Body of pancreas (tissue), 4 donors: ENCODE measurements at regions not wholly inside any gene's neighbourhood (a gene's known extent, or its start where the extent isn't known, plus 50 kb on each side); places are given as distances from the start of the nearest gene placed in this dataset.

Source experiments
- POLR2A ChIP-seq, 3 donors: fragments of 450-650 bp; IDR thresholded peaks; one replicate each; pipeline ENCODE4 v1.6.1; 2016; ENCODE audit warnings: antibody characterized with exemption in 3 of 3, mild to moderate bottlenecking in 2 of 3
- TF ChIP-seq, protein P1 (sequence below), 7 experiments: fragments of 450-650 bp in 4 of 7; fragments of 200-600 bp in 3 of 7; sonication (generic) in 3 of 7; IDR thresholded peaks; one replicate each; pipeline ENCODE4 v1.5.1; 2016 to 2019; ENCODE audit warnings: antibody characterized with exemption in 7 of 7

DNA sequence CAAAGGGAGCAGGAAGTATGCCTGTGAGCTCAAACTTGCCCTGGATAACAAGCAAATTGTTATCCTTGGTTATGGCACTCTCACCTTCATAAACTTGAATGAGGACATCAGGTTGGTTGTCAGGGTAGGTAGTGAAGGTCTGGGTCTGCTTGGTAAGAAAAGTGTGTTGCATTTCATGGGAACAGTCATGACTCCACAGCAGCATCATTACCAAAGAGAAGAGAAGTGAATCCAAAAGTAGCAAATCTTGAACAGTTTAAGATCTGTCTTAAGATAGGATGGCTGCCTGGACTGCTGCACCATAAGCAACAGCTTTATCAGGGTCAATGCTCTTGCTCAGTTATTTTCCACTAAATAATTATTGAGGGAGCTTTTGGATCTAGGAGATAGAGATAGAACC is 350.7 kb upstream of the MAP2 start:
- TF ChIP-seq, protein P1, sequence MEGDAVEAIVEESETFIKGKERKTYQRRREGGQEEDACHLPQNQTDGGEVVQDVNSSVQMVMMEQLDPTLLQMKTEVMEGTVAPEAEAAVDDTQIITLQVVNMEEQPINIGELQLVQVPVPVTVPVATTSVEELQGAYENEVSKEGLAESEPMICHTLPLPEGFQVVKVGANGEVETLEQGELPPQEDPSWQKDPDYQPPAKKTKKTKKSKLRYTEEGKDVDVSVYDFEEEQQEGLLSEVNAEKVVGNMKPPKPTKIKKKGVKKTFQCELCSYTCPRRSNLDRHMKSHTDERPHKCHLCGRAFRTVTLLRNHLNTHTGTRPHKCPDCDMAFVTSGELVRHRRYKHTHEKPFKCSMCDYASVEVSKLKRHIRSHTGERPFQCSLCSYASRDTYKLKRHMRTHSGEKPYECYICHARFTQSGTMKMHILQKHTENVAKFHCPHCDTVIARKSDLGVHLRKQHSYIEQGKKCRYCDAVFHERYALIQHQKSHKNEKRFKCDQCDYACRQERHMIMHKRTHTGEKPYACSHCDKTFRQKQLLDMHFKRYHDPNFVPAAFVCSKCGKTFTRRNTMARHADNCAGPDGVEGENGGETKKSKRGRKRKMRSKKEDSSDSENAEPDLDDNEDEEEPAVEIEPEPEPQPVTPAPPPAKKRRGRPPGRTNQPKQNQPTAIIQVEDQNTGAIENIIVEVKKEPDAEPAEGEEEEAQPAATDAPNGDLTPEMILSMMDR (IDR thresholded peaks at IDR 0.05): no peak
- no peak for TF ChIP-seq POLR2A (IDR thresholded peaks at IDR 0.05)
